ENCODE measurements at regions not wholly inside any gene's neighbourhood (a gene's known extent, or its start where the extent isn't known, plus 50 kb on each side); places are given as distances from the start of the nearest gene placed in this dataset.

GRCh38 chr16:5841974-5842373, 744.4 kb upstream of the EEF2KMT start:
- peak; percentile 83 for DNase-seq (ENCODE audit: low read depth)
- no peak for TF ChIP-seq CTCF (IDR thresholded peaks at IDR 0.05; ENCODE audit: insufficient read depth, low read depth, low read length, missing control alignments)
- no peak overlapping the region for H3K4me3 ChIP-seq (ENCODE audit: low read length)

GRCh38 chr16:5838725-5839124, 741.1 kb upstream of the EEF2KMT start:
- TF ChIP-seq CTCF (IDR thresholded peaks at IDR 0.05; ENCODE audit: insufficient read depth, low read depth, low read length, missing control alignments) = no peak
- no peak overlapping the region for H3K4me3 ChIP-seq (ENCODE audit: low read length)
- no peak for DNase-seq (ENCODE audit: low read depth)

GRCh38 chr16:5838071-5838470, 740.5 kb upstream of the EEF2KMT start:
- TF ChIP-seq CTCF (IDR thresholded peaks at IDR 0.05; ENCODE audit: insufficient read depth, low read depth, low read length, missing control alignments) = no peak
- DNase-seq (ENCODE audit: low read depth) = no peak
- H3K4me3 ChIP-seq (ENCODE audit: low read length) = no peak overlapping the region

- no peak for DNase-seq (ENCODE audit: low read depth)
- no peak overlapping the region for H3K4me3 ChIP-seq (ENCODE audit: low read length)
- TF ChIP-seq CTCF (IDR thresholded peaks at IDR 0.05; ENCODE audit: insufficient read depth, low read depth, low read length, missing control alignments) = no peak
These were observed 739.5 kb upstream of the EEF2KMT start for GRCh38 chr16:5837007-5837670.

- no peak for TF ChIP-seq CTCF (IDR thresholded peaks at IDR 0.05; ENCODE audit: insufficient read depth, low read depth, low read length, missing control alignments)
- DNase-seq (ENCODE audit: low read depth) = no peak
- H3K4me3 ChIP-seq (ENCODE audit: low read length) = no peak overlapping the region
These were observed 738.3 kb upstream of the EEF2KMT start for GRCh38 chr16:5835876-5836275.

- no peak overlapping the region for H3K4me3 ChIP-seq (ENCODE audit: low read length)
- TF ChIP-seq CTCF (IDR thresholded peaks at IDR 0.05; ENCODE audit: insufficient read depth, low read depth, low read length, missing control alignments) = no peak
- DNase-seq (ENCODE audit: low read depth) = no peak
These were observed 728.7 kb upstream of the EEF2KMT start for GRCh38 chr16:5826332-5826731.

GRCh38 chr16:5820472-5820871, 722.9 kb upstream of the EEF2KMT start:
- H3K4me3 ChIP-seq (ENCODE audit: low read length) = no peak overlapping the region
- peak; percentile 27 for DNase-seq (ENCODE audit: low read depth)
- TF ChIP-seq CTCF (IDR thresholded peaks at IDR 0.05; ENCODE audit: insufficient read depth, low read depth, low read length, missing control alignments) = no peak

Measured in epithelial cell of esophagus (primary cell).